ENCODE measurements at regions not wholly inside any gene's neighbourhood (a gene's known extent, or its start where the extent isn't known, plus 50 kb on each side); places are given as distances from the start of the nearest gene placed in this dataset.

GRCh38 chrX:13511944-13512330 is 57.5 kb upstream of the EGFL6 start:
- TF ChIP-seq CTCF (IDR thresholded peaks at IDR 0.05) (no peak), ZFX (IDR thresholded peaks at IDR 0.05; ENCODE audit: borderline replicate concordance) (no peak)
